ENCODE measurements at regions not wholly inside any gene's neighbourhood (a gene's known extent, or its start where the extent isn't known, plus 50 kb on each side); places are given as distances from the start of the nearest gene placed in this dataset.
"Not testable (repeated sequence)": the region's sequence is repeated elsewhere in the genome, so short reads cannot be mapped to it uniquely, and the experiment has no call there.

- Histone ChIP-seq H3K9ac (ENCODE audit: insufficient read length) (no peak overlapping the region), H3K9me3 (ENCODE audit: low read depth, low read length) (no peaks in the 10 kb centered on the region), H3K4me3 (no peak overlapping the region), H3K36me3 (ENCODE audit: insufficient read depth, low read length) (no peaks in the 10 kb centered on the region), H3K27ac (no peak overlapping the region)
- TF ChIP-seq FOXP2 (optimal IDR thresholded peaks at IDR 0.05; ENCODE audit: control extremely low read depth, extremely low read length, insufficient read depth) (no peak), EZH2 (IDR thresholded peaks at IDR 0.05) (no peak), POLR2AphosphoS5 (IDR thresholded peaks at IDR 0.05; ENCODE audit: borderline replicate concordance, low read depth, low read length) (no peak)
- DNase-seq (ENCODE audit: low read depth, low spot score): no peak
These were observed 730.7 kb upstream of the RGS18 start for GRCh38 chr1:191427593-191427992.

- Histone ChIP-seq H3K9me3 (ENCODE audit: low read depth, low read length) (no peaks in the 10 kb centered on the region), H3K4me3 (peak overlapping the region; percentile 27; the same call in 1 of the 2 replicates), H3K36me3 (ENCODE audit: insufficient read depth, low read length) (no peaks in the 10 kb centered on the region), H3K27ac (no peak overlapping the region), H3K9ac (ENCODE audit: insufficient read length) (no peak overlapping the region)
- TF ChIP-seq EZH2 (IDR thresholded peaks at IDR 0.05) (no peak), POLR2AphosphoS5 (IDR thresholded peaks at IDR 0.05; ENCODE audit: borderline replicate concordance, low read depth, low read length) (no peak), FOXP2 (optimal IDR thresholded peaks at IDR 0.05; ENCODE audit: control extremely low read depth, extremely low read length, insufficient read depth) (no peak)
- DNase-seq (ENCODE audit: low read depth, low spot score): peak; percentile 20
These were observed 725.4 kb upstream of the RGS18 start for GRCh38 chr1:191432817-191433216.

GRCh38 chr1:191438979-191439378 is 719.3 kb upstream of the RGS18 start:
- no peak overlapping the region for H3K9ac ChIP-seq (ENCODE audit: insufficient read length)
- no peak for TF ChIP-seq FOXP2 (optimal IDR thresholded peaks at IDR 0.05; ENCODE audit: control extremely low read depth, extremely low read length, insufficient read depth)
- no peak for TF ChIP-seq EZH2 (IDR thresholded peaks at IDR 0.05)
- no peak for TF ChIP-seq POLR2AphosphoS5 (IDR thresholded peaks at IDR 0.05; ENCODE audit: borderline replicate concordance, low read depth, low read length)
- no peaks in the 10 kb centered on the region for H3K9me3 ChIP-seq (ENCODE audit: low read depth, low read length)
- DNase-seq (ENCODE audit: low read depth, low spot score): no peak
- no peaks in the 10 kb centered on the region for H3K36me3 ChIP-seq (ENCODE audit: insufficient read depth, low read length)
- no peak overlapping the region for H3K27ac ChIP-seq
- no peak overlapping the region for H3K4me3 ChIP-seq

GRCh38 chr1:191448279-191448678 is 710.0 kb upstream of the RGS18 start:
- H3K9me3 ChIP-seq (ENCODE audit: low read depth, low read length): not testable (repeated sequence)

GRCh38 chr1:191452586-191452985 is 705.7 kb upstream of the RGS18 start:
- Histone ChIP-seq H3K4me3 (no peak overlapping the region), H3K9me3 (ENCODE audit: low read depth, low read length) (no peaks in the 10 kb centered on the region), H3K9ac (ENCODE audit: insufficient read length) (no peak overlapping the region), H3K36me3 (ENCODE audit: insufficient read depth, low read length) (no peaks in the 10 kb centered on the region), H3K27ac (no peak overlapping the region)
- TF ChIP-seq EZH2 (IDR thresholded peaks at IDR 0.05) (no peak), FOXP2 (optimal IDR thresholded peaks at IDR 0.05; ENCODE audit: control extremely low read depth, extremely low read length, insufficient read depth) (no peak), POLR2AphosphoS5 (IDR thresholded peaks at IDR 0.05; ENCODE audit: borderline replicate concordance, low read depth, low read length) (no peak)
- DNase-seq (ENCODE audit: low read depth, low spot score): no peak

More at GRCh38 chr1:191448279-191448678, 710.0 kb upstream of the RGS18 start:
- not testable (repeated sequence) for H3K36me3 ChIP-seq (ENCODE audit: insufficient read depth, low read length); H3K4me3 ChIP-seq; DNase-seq (ENCODE audit: low read depth, low spot score); H3K27ac ChIP-seq; H3K9ac ChIP-seq (ENCODE audit: insufficient read length)

- H3K36me3 ChIP-seq (ENCODE audit: insufficient read depth, low read length): no peaks in the 10 kb centered on the region
- H3K9me3 ChIP-seq (ENCODE audit: low read depth, low read length): no peaks in the 10 kb centered on the region
- no peak overlapping the region for H3K9ac ChIP-seq (ENCODE audit: insufficient read length)
- no peak for DNase-seq (ENCODE audit: low read depth, low spot score)
- TF ChIP-seq FOXP2 (optimal IDR thresholded peaks at IDR 0.05; ENCODE audit: control extremely low read depth, extremely low read length, insufficient read depth) (no peak), EZH2 (IDR thresholded peaks at IDR 0.05) (no peak), POLR2AphosphoS5 (IDR thresholded peaks at IDR 0.05; ENCODE audit: borderline replicate concordance, low read depth, low read length) (no peak)
- no peak overlapping the region for H3K4me3 ChIP-seq
- no peak overlapping the region for H3K27ac ChIP-seq
These were observed 704.8 kb upstream of the RGS18 start for GRCh38 chr1:191453487-191453886.

- Histone ChIP-seq H3K27ac (no peak overlapping the region), H3K4me3 (no peak overlapping the region), H3K36me3 (ENCODE audit: insufficient read depth, low read length) (no peaks in the 10 kb centered on the region), H3K9ac (ENCODE audit: insufficient read length) (no peak overlapping the region), H3K9me3 (ENCODE audit: low read depth, low read length) (no peaks in the 10 kb centered on the region)
- TF ChIP-seq FOXP2 (optimal IDR thresholded peaks at IDR 0.05; ENCODE audit: control extremely low read depth, extremely low read length, insufficient read depth) (no peak), EZH2 (IDR thresholded peaks at IDR 0.05) (no peak), POLR2AphosphoS5 (IDR thresholded peaks at IDR 0.05; ENCODE audit: borderline replicate concordance, low read depth, low read length) (no peak)
- DNase-seq (ENCODE audit: low read depth, low spot score): no peak
These were observed 700.4 kb upstream of the RGS18 start for GRCh38 chr1:191457889-191458288.

GRCh38 chr1:191460234-191460633 is 698.0 kb upstream of the RGS18 start:
- no peak overlapping the region for H3K27ac ChIP-seq
- H3K9me3 ChIP-seq (ENCODE audit: low read depth, low read length): no peaks in the 10 kb centered on the region
- TF ChIP-seq FOXP2 (optimal IDR thresholded peaks at IDR 0.05; ENCODE audit: control extremely low read depth, extremely low read length, insufficient read depth): no peak
- no peak overlapping the region for H3K9ac ChIP-seq (ENCODE audit: insufficient read length)
- no peak for DNase-seq (ENCODE audit: low read depth, low spot score)
- H3K36me3 ChIP-seq (ENCODE audit: insufficient read depth, low read length): no peaks in the 10 kb centered on the region
- no peak overlapping the region for H3K4me3 ChIP-seq

- no peak for DNase-seq (ENCODE audit: low read depth, low spot score)
These were observed 674.3 kb upstream of the RGS18 start for GRCh38 chr1:191483988-191484387.

More at GRCh38 chr1:191483988-191484387, 674.3 kb upstream of the RGS18 start:
- no peak overlapping the region for H3K27ac ChIP-seq
- H3K9me3 ChIP-seq (ENCODE audit: low read depth, low read length): no peaks in the 10 kb centered on the region
- TF ChIP-seq FOXP2 (optimal IDR thresholded peaks at IDR 0.05; ENCODE audit: control extremely low read depth, extremely low read length, insufficient read depth) (no peak), EZH2 (IDR thresholded peaks at IDR 0.05) (no peak), POLR2AphosphoS5 (IDR thresholded peaks at IDR 0.05; ENCODE audit: borderline replicate concordance, low read depth, low read length) (no peak)
- no peaks in the 10 kb centered on the region for H3K36me3 ChIP-seq (ENCODE audit: insufficient read depth, low read length)
- no peak overlapping the region for H3K9ac ChIP-seq (ENCODE audit: insufficient read length)
- H3K4me3 ChIP-seq: no peak overlapping the region
